ENCODE measurements at regions not wholly inside any gene's neighbourhood (a gene's known extent, or its start where the extent isn't known, plus 50 kb on each side); places are given as distances from the start of the nearest gene placed in this dataset.

- TF ChIP-seq, protein P1, sequence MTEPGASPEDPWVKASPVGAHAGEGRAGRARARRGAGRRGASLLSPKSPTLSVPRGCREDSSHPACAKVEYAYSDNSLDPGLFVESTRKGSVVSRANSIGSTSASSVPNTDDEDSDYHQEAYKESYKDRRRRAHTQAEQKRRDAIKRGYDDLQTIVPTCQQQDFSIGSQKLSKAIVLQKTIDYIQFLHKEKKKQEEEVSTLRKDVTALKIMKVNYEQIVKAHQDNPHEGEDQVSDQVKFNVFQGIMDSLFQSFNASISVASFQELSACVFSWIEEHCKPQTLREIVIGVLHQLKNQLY (CRISPR knock-in tag; IDR thresholded peaks at IDR 0.05): no peak
- no peak for TF ChIP-seq TCF7 (CRISPR knock-in tag; IDR thresholded peaks at IDR 0.05; ENCODE audit: low read depth)
- TF ChIP-seq E2F1 (CRISPR knock-in tag; IDR thresholded peaks at IDR 0.05): no peak
- TF ChIP-seq SMAD4 (CRISPR knock-in tag; IDR thresholded peaks at IDR 0.05): no peak
Observed at GRCh38 chr13:111547726-111548273, 227.4 kb downstream of the TEX29 start (continued).

DNA sequence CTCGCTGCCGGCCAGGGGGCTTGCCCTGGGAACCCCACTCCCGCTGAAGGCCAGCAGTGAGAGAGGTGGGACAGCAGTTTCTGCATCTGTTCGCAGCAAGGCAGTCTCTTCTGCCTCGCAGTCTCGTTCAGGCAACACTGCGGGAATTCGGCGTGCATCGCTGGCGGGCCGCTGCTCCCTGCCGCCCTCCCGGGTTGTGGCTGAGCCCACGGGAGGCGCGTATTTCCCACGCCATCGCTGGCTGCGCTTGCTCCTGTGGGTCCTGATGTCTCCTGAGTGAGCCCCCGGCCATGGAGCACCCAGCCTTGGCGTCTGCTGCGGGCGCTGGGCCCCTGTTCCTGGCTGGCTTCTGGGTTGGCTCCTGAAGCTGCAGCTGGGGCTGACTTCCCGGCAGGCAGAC is 227.9 kb downstream of the TEX29 start:
- Mint-ChIP-seq H3K36me3 (peaks cover 4% of the 10 kb centered on the region; the same call in 1 of the 2 replicates), H3K4me3 (no peak overlapping the region), H3K4me1 (no peaks in the 10 kb centered on the region), H3K27ac (no peak overlapping the region), H3K27me3 (ENCODE audit: low read depth) (no peaks in the 10 kb centered on the region), H3K9me3 (peaks cover 24% of the 10 kb centered on the region)
- ChIA-PET CTCF (no interaction called here), POLR2A (no interaction called here)
- no peak for TF ChIP-seq CREB1 (CRISPR knock-in tag; IDR thresholded peaks at IDR 0.05)
- no peak for TF ChIP-seq ZNF416 (CRISPR knock-in tag; IDR thresholded peaks at IDR 0.05)
- TF ChIP-seq MYBL2 (CRISPR knock-in tag; IDR thresholded peaks at IDR 0.05): no peak
- no peak for TF ChIP-seq SMAD3 (CRISPR knock-in tag; IDR thresholded peaks at IDR 0.05; ENCODE audit: borderline replicate concordance)
- no peak for TF ChIP-seq ZNF532 (CRISPR knock-in tag; IDR thresholded peaks at IDR 0.05; ENCODE audit: borderline replicate concordance)
- no peak for TF ChIP-seq TEAD1 (CRISPR knock-in tag; IDR thresholded peaks at IDR 0.05)
- TF ChIP-seq PRRX2 (CRISPR knock-in tag; IDR thresholded peaks at IDR 0.05): no peak
- no peak for TF ChIP-seq ZNF671 (CRISPR knock-in tag; IDR thresholded peaks at IDR 0.05)
- TF ChIP-seq OVOL2 (CRISPR knock-in tag; IDR thresholded peaks at IDR 0.05; ENCODE audit: borderline replicate concordance): no peak
- no peak for TF ChIP-seq ESRRA (CRISPR knock-in tag; IDR thresholded peaks at IDR 0.05; ENCODE audit: borderline replicate concordance)
- no peak for TF ChIP-seq FOXJ3 (CRISPR knock-in tag; IDR thresholded peaks at IDR 0.05; ENCODE audit: borderline replicate concordance)
- ATAC-seq (no peak), DNase-seq (ENCODE audit: low spot score) (no peak)

- ChIA-PET CTCF (no interaction called here), POLR2A (no interaction called here)
- Mint-ChIP-seq H3K4me1 (no peaks in the 10 kb centered on the region), H3K9me3 (peaks cover 23% of the 10 kb centered on the region), H3K27ac (no peak overlapping the region), H3K36me3 (peaks cover 4% of the 10 kb centered on the region; the same call in 1 of the 2 replicates), H3K27me3 (ENCODE audit: low read depth) (no peaks in the 10 kb centered on the region), H3K4me3 (no peak overlapping the region)
- no peak for DNase-seq (ENCODE audit: low spot score)
- ATAC-seq: no peak
- TF ChIP-seq GABPB1 (CRISPR knock-in tag; IDR thresholded peaks at IDR 0.05) (no peak), RORB (CRISPR knock-in tag; IDR thresholded peaks at IDR 0.05) (no peak), IRF2 (CRISPR knock-in tag; IDR thresholded peaks at IDR 0.05; ENCODE audit: borderline replicate concordance, low read depth) (no peak), NR3C1 (CRISPR knock-in tag; conservative IDR thresholded peaks at IDR 0.05; ENCODE audit: low read depth) (no peak), ETV6 (CRISPR knock-in tag; IDR thresholded peaks at IDR 0.05) (no peak), GTF2I (CRISPR knock-in tag; conservative IDR thresholded peaks at IDR 0.05) (no peak), JAZF1 (CRISPR knock-in tag; IDR thresholded peaks at IDR 0.05) (no peak), SMAD4 (CRISPR knock-in tag; IDR thresholded peaks at IDR 0.05) (no peak), SP1 (CRISPR knock-in tag; conservative IDR thresholded peaks at IDR 0.05) (no peak), ZNF219 (CRISPR knock-in tag; IDR thresholded peaks at IDR 0.05; ENCODE audit: borderline replicate concordance) (no peak), TEAD1 (CRISPR knock-in tag; IDR thresholded peaks at IDR 0.05) (no peak), KAT7 (CRISPR knock-in tag; IDR thresholded peaks at IDR 0.05; ENCODE audit: borderline replicate concordance) (no peak)
- TF ChIP-seq, protein P2, sequence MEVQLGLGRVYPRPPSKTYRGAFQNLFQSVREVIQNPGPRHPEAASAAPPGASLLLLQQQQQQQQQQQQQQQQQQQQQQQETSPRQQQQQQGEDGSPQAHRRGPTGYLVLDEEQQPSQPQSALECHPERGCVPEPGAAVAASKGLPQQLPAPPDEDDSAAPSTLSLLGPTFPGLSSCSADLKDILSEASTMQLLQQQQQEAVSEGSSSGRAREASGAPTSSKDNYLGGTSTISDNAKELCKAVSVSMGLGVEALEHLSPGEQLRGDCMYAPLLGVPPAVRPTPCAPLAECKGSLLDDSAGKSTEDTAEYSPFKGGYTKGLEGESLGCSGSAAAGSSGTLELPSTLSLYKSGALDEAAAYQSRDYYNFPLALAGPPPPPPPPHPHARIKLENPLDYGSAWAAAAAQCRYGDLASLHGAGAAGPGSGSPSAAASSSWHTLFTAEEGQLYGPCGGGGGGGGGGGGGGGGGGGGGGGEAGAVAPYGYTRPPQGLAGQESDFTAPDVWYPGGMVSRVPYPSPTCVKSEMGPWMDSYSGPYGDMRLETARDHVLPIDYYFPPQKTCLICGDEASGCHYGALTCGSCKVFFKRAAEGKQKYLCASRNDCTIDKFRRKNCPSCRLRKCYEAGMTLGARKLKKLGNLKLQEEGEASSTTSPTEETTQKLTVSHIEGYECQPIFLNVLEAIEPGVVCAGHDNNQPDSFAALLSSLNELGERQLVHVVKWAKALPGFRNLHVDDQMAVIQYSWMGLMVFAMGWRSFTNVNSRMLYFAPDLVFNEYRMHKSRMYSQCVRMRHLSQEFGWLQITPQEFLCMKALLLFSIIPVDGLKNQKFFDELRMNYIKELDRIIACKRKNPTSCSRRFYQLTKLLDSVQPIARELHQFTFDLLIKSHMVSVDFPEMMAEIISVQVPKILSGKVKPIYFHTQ (CRISPR knock-in tag; IDR thresholded peaks at IDR 0.05): no peak
- TF ChIP-seq, protein P3, sequence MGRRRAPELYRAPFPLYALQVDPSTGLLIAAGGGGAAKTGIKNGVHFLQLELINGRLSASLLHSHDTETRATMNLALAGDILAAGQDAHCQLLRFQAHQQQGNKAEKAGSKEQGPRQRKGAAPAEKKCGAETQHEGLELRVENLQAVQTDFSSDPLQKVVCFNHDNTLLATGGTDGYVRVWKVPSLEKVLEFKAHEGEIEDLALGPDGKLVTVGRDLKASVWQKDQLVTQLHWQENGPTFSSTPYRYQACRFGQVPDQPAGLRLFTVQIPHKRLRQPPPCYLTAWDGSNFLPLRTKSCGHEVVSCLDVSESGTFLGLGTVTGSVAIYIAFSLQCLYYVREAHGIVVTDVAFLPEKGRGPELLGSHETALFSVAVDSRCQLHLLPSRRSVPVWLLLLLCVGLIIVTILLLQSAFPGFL (CRISPR knock-in tag; IDR thresholded peaks at IDR 0.05; ENCODE audit: borderline replicate concordance): no peak
Observed at GRCh38 chr13:111548805-111549204, 228.4 kb downstream of the TEX29 start.

All from WTC11 (cell line).